ENCODE measurements at regions not wholly inside any gene's neighbourhood (a gene's known extent, or its start where the extent isn't known, plus 50 kb on each side); places are given as distances from the start of the nearest gene placed in this dataset.

GRCh38 chr7:70952311-70952710, 179.6 kb upstream of the GALNT17 start:
- TF ChIP-seq CTCF (IDR thresholded peaks at IDR 0.05; ENCODE audit: borderline replicate concordance, extremely low read depth, insufficient read depth) = no peak
- intact Hi-C loops (cut with DNase I) = no loop called here
- FAIRE-seq (no peak), DNase-seq (no peak)
- H3K36me3 ChIP-seq (ENCODE audit: control insufficient read depth in 2 of 3, insufficient read depth in 3 of 3, low read length in 3 of 3) = no peaks in the 10 kb centered on the region
- no peaks in the 10 kb centered on the region for H3K27me3 ChIP-seq (ENCODE audit: control insufficient read depth, insufficient read depth, low read length)
- H3K9me3 ChIP-seq (ENCODE audit: control insufficient read depth in 2 of 3, insufficient read depth in 1 of 3, low read length in 3 of 3) = no peaks in the 10 kb centered on the region
- no peak overlapping the region for H3K27ac ChIP-seq (ENCODE audit: low read depth in 2 of 2, low read length in 2 of 2)
- no peak overlapping the region for H3K4me3 ChIP-seq (ENCODE audit: low read length in 3 of 3)
- no peaks in the 10 kb centered on the region for H3K4me1 ChIP-seq (ENCODE audit: control insufficient read depth in 2 of 3, insufficient read depth in 2 of 3, low read depth in 1 of 3, low read length in 3 of 3)
- H3K9ac ChIP-seq (ENCODE audit: low read length in 3 of 3) = no peak overlapping the region

GRCh38 chr7:70953331-70953741, 178.6 kb upstream of the GALNT17 start:
- no peak for TF ChIP-seq CTCF (IDR thresholded peaks at IDR 0.05; ENCODE audit: borderline replicate concordance, extremely low read depth, insufficient read depth)
- DNase-seq = peak in 3 of 5 donors; percentile 10 to 74 (median 53)
- Histone ChIP-seq H3K9me3 (ENCODE audit: control insufficient read depth in 2 of 3, insufficient read depth in 1 of 3, low read length in 3 of 3) (no peaks in the 10 kb centered on the region), H3K27ac (ENCODE audit: low read depth in 2 of 2, low read length in 2 of 2) (no peak overlapping the region), H3K27me3 (ENCODE audit: control insufficient read depth, insufficient read depth, low read length) (no peaks in the 10 kb centered on the region), H3K36me3 (ENCODE audit: control insufficient read depth in 2 of 3, insufficient read depth in 3 of 3, low read length in 3 of 3) (no peaks in the 10 kb centered on the region), H3K9ac (ENCODE audit: low read length in 3 of 3) (no peak overlapping the region), H3K4me1 (ENCODE audit: control insufficient read depth in 2 of 3, insufficient read depth in 2 of 3, low read depth in 1 of 3, low read length in 3 of 3) (no peaks in the 10 kb centered on the region), H3K4me3 (ENCODE audit: low read length in 3 of 3) (no peak overlapping the region)
- no peak for FAIRE-seq
- intact Hi-C loops (cut with DNase I) = no loop called here

GRCh38 chr7:70953796-70954195, 178.1 kb upstream of the GALNT17 start:
- H3K36me3 ChIP-seq (ENCODE audit: control insufficient read depth in 2 of 3, insufficient read depth in 3 of 3, low read length in 3 of 3) = no peaks in the 10 kb centered on the region
- peak in 2 of 5 donors; percentile 37 to 50 for DNase-seq
- no peaks in the 10 kb centered on the region for H3K9me3 ChIP-seq (ENCODE audit: control insufficient read depth in 2 of 3, insufficient read depth in 1 of 3, low read length in 3 of 3)
- no peak overlapping the region for H3K9ac ChIP-seq (ENCODE audit: low read length in 3 of 3)
- no peaks in the 10 kb centered on the region for H3K4me1 ChIP-seq (ENCODE audit: control insufficient read depth in 2 of 3, insufficient read depth in 2 of 3, low read depth in 1 of 3, low read length in 3 of 3)
- no peak for TF ChIP-seq CTCF (IDR thresholded peaks at IDR 0.05; ENCODE audit: borderline replicate concordance, extremely low read depth, insufficient read depth)
- intact Hi-C loops (cut with DNase I) = no loop called here
- H3K27ac ChIP-seq (ENCODE audit: low read depth in 2 of 2, low read length in 2 of 2) = no peak overlapping the region
- FAIRE-seq = no peak
- H3K27me3 ChIP-seq (ENCODE audit: control insufficient read depth, insufficient read depth, low read length) = no peaks in the 10 kb centered on the region
- H3K4me3 ChIP-seq (ENCODE audit: low read length in 3 of 3) = no peak overlapping the region

- TF ChIP-seq CTCF (IDR thresholded peaks at IDR 0.05; ENCODE audit: borderline replicate concordance, extremely low read depth, insufficient read depth) = no peak
- intact Hi-C loops (cut with DNase I) = no loop called here
- DNase-seq = no peak
These were observed 159.3 kb upstream of the GALNT17 start for GRCh38 chr7:70972693-70973092.

More at GRCh38 chr7:70972693-70973092, 159.3 kb upstream of the GALNT17 start:
- Histone ChIP-seq H3K27ac (ENCODE audit: low read depth in 2 of 2, low read length in 2 of 2) (no peak overlapping the region), H3K4me3 (ENCODE audit: low read length in 3 of 3) (no peak overlapping the region), H3K27me3 (ENCODE audit: control insufficient read depth, insufficient read depth, low read length) (no peaks in the 10 kb centered on the region), H3K4me1 (ENCODE audit: control insufficient read depth in 2 of 3, insufficient read depth in 2 of 3, low read depth in 1 of 3, low read length in 3 of 3) (no peaks in the 10 kb centered on the region), H3K9ac (ENCODE audit: low read length in 3 of 3) (no peak overlapping the region), H3K9me3 (ENCODE audit: control insufficient read depth in 2 of 3, insufficient read depth in 1 of 3, low read length in 3 of 3) (peaks cover 0 to under 1% (median 0%) of the 10 kb centered on the region in 3 donors), H3K36me3 (ENCODE audit: control insufficient read depth in 2 of 3, insufficient read depth in 3 of 3, low read length in 3 of 3) (no peaks in the 10 kb centered on the region)
- no peak for FAIRE-seq
